ELF-1 (cell line): ENCODE measurements at regions not wholly inside any gene's neighbourhood (a gene's known extent, or its start where the extent isn't known, plus 50 kb on each side); places are given as distances from the start of the nearest gene placed in this dataset.

Source experiments
- DNase-seq: peaks from one replicate; pipeline ENCODE4 v3.0.0-alpha.2; 2016; ENCODE audit warnings: low read depth, low spot score

- DNase-seq, result peak; percentile 41
Measured at GRCh38 chr13:100855151-100855550, 180.6 kb upstream of the TMTC4 start.

DNA sequence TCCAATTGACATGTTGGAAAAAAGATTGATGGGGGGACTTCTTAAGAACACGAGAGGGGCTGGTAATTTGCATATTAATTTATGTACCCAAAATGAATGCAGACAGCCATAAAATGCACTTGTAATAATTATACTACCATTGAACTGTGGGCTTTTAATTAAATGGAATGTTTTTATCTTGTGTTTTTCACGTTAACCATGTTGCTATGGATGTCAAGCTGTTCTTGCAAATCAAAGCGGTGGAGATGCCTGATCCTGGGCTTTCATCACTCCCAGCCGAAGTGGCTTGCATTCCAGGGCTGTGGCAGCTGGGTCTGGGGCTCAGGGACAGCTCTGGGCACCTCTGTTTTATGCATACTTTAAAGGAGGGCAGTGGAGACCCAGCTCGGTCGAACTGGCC lies 179.4 kb upstream of the TMTC4 start:
- peak; percentile 52 for DNase-seq

DNA sequence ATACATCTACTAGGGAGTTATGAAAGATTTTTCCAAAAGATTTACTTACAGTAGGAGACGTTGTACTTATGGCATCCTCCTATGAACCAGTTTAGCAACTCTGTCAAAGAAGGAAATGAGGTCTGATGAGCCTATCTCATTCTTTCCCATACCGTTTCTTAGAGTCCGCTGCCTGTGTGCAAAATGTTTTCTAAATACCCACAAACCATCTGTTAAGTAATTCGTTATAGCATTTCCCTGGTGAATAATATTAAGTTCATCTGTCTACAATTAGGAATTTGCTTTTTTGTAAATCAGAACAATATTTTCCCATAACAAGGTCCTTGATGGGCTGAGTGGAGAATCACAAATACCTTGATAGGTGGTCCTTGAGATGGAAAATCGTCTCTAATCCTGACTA lies 178.8 kb upstream of the TMTC4 start:
- no peak for DNase-seq

DNA sequence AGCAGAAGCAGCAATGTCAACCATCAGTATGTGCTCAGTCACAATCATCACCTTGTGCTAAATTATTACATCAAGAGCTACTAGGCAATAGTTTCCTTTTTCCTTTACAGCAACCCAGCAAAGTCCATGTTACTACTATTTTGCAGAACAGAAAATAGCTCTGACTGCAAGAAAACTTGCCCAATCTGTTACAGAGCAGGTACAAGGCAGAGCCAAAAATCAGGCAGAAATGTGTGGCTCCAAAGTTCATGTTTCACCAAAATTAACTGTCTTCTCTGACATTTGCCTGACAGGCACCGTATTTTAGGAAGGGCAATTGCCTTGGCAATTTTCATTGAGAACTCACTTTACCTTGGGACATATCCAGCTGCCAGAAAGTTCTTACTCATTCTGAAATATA lies 177.6 kb upstream of the TMTC4 start:
- no peak for DNase-seq

- no peak for DNase-seq
Measured at GRCh38 chr13:100848304-100848703, 173.7 kb upstream of the TMTC4 start.

GRCh38 chr13:100845128-100845757 lies 170.6 kb upstream of the TMTC4 start:
- DNase-seq, result no peak

- no peak for DNase-seq
Measured at GRCh38 chr13:100842136-100842535, 167.5 kb upstream of the TMTC4 start.

DNA sequence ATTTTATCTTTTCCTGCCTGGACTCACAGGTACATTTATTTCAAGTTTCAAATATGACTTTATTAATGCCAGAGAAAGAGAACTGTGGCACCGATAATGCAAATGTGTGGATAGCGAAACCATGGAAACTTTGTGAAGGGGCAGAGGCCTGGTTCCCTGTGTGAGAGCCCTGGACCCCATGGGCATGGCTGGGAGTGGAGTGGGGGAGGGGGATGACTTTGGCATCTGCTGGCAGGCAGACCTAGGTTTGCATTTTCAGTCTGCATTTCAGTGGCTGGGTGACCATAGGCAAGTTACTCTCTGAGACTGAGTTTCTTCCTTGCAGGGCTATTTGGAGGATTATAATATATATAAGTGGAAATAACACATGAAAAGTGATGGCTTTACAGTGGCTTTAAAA lies 163.8 kb upstream of the TMTC4 start:
- DNase-seq, result no peak

- DNase-seq, result no peak
Measured at GRCh38 chr13:100837631-100838030, 163.0 kb upstream of the TMTC4 start.

- no peak for DNase-seq
Measured at GRCh38 chr13:100836711-100837110, 162.1 kb upstream of the TMTC4 start.

DNA sequence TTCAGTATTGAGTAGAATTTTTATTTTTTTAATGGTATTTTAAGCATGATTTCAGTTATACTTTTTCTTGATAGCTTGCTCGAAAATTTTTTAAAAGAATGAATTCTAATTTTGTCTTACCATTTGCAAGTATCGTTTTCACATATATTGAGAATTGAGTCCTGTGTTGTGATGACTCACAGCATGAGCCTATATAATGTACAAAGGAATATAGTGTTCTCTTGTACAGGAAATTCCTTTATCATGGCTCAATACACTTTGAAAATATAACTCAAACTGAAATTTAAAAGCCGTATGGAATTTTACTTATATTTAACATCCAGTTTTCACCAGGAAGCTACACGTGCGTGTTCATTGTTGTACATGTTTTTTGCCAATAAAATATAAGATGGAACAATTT lies 161.1 kb upstream of the TMTC4 start:
- DNase-seq, result no peak

- DNase-seq, result no peak
Measured at GRCh38 chr13:100833427-100833826, 158.8 kb upstream of the TMTC4 start.

- peak; percentile 27 for DNase-seq
Measured at GRCh38 chr13:100828226-100828625, 153.6 kb upstream of the TMTC4 start.

DNA sequence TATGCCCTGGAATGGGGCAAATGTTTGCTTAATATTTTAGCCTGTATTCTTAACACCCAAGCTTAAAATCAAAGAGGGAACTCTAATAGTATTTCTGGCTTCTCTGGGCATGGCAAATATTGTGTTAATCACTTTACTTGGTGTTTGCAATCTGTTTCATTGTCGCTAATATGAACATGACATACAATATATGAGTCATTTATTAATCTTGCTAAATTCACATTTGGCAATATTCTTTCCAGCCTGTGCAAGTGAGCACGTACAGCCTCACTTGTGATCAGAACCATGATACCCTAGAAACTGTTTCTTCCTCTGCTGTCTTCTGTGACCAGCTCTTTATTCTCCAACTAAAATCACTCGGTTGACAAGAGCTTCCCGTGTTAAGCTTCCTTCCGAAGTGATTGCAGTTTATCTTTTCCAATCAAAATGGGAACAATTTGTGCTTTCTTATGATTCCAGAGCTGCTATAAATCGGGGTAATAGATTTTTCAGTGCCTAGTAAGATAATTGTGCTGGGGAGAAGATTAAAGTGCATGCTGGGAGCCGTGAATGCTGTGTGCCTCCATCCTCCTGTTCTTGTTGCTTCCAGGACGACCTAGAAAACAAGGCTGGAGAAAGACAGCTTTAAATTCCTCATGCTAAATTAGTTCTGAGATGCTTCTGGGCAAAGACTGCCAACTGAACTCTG lies 153.0 kb upstream of the TMTC4 start:
- no peak for DNase-seq

DNA sequence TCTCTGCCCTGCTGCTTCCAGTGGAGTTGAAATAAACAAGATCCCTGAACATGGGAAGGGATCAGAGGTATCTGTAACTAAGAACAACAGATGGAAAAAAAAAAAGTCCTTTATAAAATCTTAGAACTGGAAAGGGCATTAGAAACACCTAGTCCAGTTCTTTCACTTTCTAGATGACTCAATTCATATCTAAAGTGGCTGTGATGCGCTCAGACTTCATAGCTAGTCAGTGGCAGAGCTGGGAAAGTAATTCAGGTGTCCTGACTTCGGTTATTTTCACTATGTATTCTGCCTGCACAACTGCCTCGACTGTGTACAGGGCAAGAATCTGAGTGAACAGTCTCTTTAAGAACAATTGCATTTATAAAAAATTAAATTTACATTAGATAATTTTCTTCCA lies 151.8 kb upstream of the TMTC4 start:
- DNase-seq, result no peak

GRCh38 chr13:100825557-100825956 lies 151.0 kb upstream of the TMTC4 start:
- no peak for DNase-seq

DNA sequence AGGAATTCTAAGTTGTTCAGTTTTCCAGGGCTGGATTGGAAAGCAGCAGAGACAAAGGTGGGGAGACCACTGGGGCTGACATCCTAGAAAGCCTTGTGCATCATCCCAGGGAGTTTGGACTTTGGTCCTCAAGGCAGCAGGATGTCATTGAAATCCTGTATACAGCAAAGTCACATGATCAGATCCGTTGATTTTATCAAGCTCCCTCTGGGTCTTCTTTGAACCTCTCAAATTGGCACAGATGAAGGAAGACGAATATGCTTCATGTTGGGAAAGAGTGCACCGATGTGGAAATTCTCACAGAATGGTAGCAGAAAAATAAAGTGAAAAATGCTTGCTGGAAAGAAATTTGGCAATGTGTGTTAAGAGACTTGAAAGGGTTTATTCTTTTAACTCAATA lies 149.8 kb upstream of the TMTC4 start:
- no peak for DNase-seq

- no peak for DNase-seq
Measured at GRCh38 chr13:100823448-100823847, 148.9 kb upstream of the TMTC4 start.

DNA sequence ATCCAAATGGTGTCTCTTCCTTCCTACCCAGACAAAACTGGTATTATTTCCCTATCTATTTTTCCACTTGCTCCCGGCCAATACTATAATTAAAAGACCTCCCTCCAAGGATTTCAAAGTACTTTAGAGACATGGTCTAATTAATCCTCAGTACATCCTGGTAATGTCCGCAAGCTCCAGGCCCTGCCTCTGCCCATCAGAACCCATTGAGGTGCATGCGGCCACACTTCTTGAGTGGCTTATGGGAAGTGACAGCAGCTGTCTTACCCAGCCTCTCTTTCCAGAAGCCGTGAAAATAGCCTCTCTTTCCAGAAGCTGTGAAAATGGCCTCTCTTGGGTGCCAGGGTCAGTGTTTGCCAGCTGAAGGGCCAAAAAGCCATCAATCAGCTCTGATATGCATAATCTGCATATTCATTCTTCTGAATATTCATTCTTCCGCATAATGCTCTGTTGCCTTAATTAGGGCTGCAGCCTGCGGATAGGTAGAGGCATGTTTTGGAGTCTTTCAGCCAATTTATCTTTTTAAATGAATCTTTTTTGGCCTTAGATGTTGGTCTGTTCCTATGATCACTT lies 148.4 kb upstream of the TMTC4 start:
- no peak for DNase-seq

DNA sequence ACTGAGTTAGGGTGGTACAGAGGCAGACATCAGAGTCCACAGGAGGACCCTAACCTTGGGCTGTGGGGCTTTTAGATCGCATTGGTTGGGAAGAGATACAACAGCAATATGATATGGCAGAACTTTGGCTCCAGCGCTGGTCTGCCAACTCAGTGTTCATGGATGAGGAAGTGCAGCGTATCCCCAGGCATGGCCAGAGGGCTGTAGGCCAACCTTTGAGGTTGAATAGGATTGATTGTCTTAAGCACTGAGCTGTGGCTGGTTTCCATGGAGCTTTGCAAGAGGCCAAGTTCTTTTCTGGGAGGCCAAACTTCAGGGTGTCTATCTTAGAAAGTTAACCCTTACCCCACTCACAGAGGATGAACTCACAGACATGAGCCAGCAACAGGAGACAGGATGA lies 144.1 kb upstream of the TMTC4 start:
- DNase-seq, result no peak

GRCh38 chr13:100817928-100818327 lies 143.3 kb upstream of the TMTC4 start:
- DNase-seq, result no peak

DNA sequence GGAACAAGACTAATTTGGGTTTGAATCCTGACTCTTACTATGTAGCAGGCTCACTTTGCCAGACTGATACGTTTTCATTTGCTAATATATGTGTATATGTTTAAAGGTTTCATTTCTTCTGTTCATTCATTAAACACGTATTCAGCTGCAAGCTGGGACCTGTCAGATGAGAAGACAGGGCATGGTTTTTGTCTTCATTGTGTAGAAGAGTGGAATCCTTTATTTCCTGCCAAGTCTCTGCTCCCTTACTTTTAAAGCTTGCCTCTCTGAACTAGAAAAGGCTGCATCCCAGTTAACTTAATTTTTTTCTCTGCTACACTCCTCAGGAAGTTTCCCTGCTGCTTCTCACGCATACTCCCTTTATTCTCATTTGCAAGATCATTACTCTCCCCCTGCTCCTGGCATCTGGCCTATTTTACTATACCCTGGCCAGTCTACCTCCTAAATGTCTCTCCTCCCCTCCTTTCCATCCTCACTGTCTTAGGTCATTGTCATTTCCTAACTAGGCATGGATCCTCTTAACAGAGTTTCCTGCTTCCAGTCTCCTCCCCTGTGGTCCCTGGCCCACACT lies 141.0 kb upstream of the TMTC4 start:
- no peak for DNase-seq

DNA sequence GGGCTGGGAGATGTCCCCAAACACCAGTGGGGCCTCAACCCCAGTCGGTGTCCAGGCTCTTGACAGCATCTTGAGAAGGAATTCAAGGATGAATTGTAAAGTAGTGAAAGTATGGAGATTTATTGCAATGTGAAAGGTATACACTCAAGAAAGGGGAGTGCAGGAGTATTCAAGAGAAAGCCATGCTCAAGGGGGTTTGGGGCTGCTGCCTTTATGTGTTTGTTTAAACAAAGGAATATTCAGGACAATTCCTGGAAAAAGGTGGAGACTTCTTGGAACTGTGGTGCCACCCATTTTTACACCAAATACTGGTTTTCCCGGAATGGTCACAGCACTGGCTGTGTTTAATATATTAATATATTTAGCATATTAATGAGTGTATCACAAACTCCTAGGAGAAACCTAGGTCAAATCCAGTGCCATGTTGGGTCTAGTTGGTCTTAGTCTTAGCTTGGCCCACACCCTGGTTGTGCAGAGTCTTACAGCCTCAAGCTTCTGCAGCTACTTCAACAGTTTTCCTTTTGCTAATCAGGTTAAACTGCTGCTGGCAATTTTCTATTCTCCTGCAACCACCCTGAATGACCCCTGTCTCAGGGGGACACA lies 138.5 kb upstream of the TMTC4 start:
- DNase-seq, result no peak
